HL-60 (cell line): ENCODE measurements at regions not wholly inside any gene's neighbourhood (a gene's known extent, or its start where the extent isn't known, plus 50 kb on each side); places are given as distances from the start of the nearest gene placed in this dataset.

Source experiments
- CTCF ChIP-seq: IDR thresholded peaks from one replicate; pipeline ENCODE4 v1.5.1; 2011; ENCODE audit warnings: low read length, control low read depth, inconsistent platforms; ENCODE audit not compliant: insufficient read depth
- POLR2AphosphoS5 ChIP-seq: IDR thresholded peaks from 2 replicates; pipeline ENCODE4 v1.6.1; 2012; ENCODE audit warnings: low read depth

- no peak for TF ChIP-seq CTCF
- no peak for TF ChIP-seq POLR2AphosphoS5
Observed at GRCh38 chr3:150273396-150273795, 134.7 kb upstream of the TSC22D2 start.
